ENCODE measurements at regions not wholly inside any gene's neighbourhood (a gene's known extent, or its start where the extent isn't known, plus 50 kb on each side); places are given as distances from the start of the nearest gene placed in this dataset.
A peak's percentile ranks its signal among the peaks of the same experiment; 100 is the strongest.

GRCh38 chr7:128167791-128168666 lies 73.0 kb upstream of the LEP start:
- DNase-seq (ENCODE audit: low read depth in 3 of 3, low spot score in 2 of 3) = no peak

GRCh38 chr7:128168667-128169210 lies 72.3 kb upstream of the LEP start:
- DNase-seq (ENCODE audit: low read depth in 3 of 3, low spot score in 2 of 3) = peak in 2 of 3 donors; percentile 49 to 68

GRCh38 chr7:128170461-128170860 lies 70.6 kb upstream of the LEP start:
- no peak for DNase-seq (ENCODE audit: low read depth in 3 of 3, low spot score in 2 of 3)

- DNase-seq (ENCODE audit: low read depth in 3 of 3, low spot score in 2 of 3) = no peak
These were observed 69.6 kb upstream of the LEP start for GRCh38 chr7:128171342-128171918.

GRCh38 chr7:128172151-128172550 lies 68.9 kb upstream of the LEP start:
- DNase-seq (ENCODE audit: low read depth in 3 of 3, low spot score in 2 of 3) = no peak

GRCh38 chr7:128172963-128173362 lies 68.1 kb upstream of the LEP start:
- DNase-seq (ENCODE audit: low read depth in 3 of 3, low spot score in 2 of 3) = no peak

GRCh38 chr7:128174386-128174785 lies 66.7 kb upstream of the LEP start:
- DNase-seq (ENCODE audit: low read depth in 3 of 3, low spot score in 2 of 3) = no peak

GRCh38 chr7:128176696-128177095 lies 64.4 kb upstream of the LEP start:
- DNase-seq (ENCODE audit: low read depth in 3 of 3, low spot score in 2 of 3) = no peak

- DNase-seq (ENCODE audit: low read depth in 3 of 3, low spot score in 2 of 3) = no peak
These were observed 63.1 kb upstream of the LEP start for GRCh38 chr7:128177768-128178550.

GRCh38 chr7:128178611-128179010 lies 62.5 kb upstream of the LEP start:
- DNase-seq (ENCODE audit: low read depth in 3 of 3, low spot score in 2 of 3) = no peak

GRCh38 chr7:128188396-128189230 lies 52.5 kb upstream of the LEP start:
- DNase-seq (ENCODE audit: low read depth in 3 of 3, low spot score in 2 of 3) = no peak

- no peak for DNase-seq (ENCODE audit: low read depth in 3 of 3, low spot score in 2 of 3)
These were observed 51.7 kb upstream of the LEP start for GRCh38 chr7:128189231-128189930.

- DNase-seq (ENCODE audit: low read depth in 3 of 3, low spot score in 2 of 3) = no peak
These were observed 50.9 kb upstream of the LEP start for GRCh38 chr7:128190051-128190647.

- DNase-seq (ENCODE audit: low read depth in 3 of 3, low spot score in 2 of 3) = no peak
These were observed 49.8 kb upstream of the LEP start for GRCh38 chr7:128191136-128191844.
